Hepatocyte (in vitro differentiated cells): ENCODE measurements at regions not wholly inside any gene's neighbourhood (a gene's known extent, or its start where the extent isn't known, plus 50 kb on each side); places are given as distances from the start of the nearest gene placed in this dataset.

ENCODE experiments used
- CTCF ChIP-seq: fragments of 200-600 bp; sonication (generic); IDR thresholded peaks from 2 replicates; pipeline ENCODE4 v1.5.1; 2016; ENCODE audit warnings: antibody characterized with exemption, mild to moderate bottlenecking; ENCODE audit not compliant: poor library complexity
- EZH2 ChIP-seq: fragments of 200-600 bp; sonication (generic); IDR thresholded peaks from 2 replicates; pipeline ENCODE4 v1.6.1; 2016; ENCODE audit warnings: antibody characterized with exemption, mild to moderate bottlenecking, borderline replicate concordance
- EZH2phosphoT487 ChIP-seq: fragments of 200-600 bp; sonication (generic); IDR thresholded peaks from one replicate; pipeline ENCODE4 v1.6.1; 2018; ENCODE audit warnings: antibody characterized with exemption, mild to moderate bottlenecking, low read depth, moderate library complexity; ENCODE audit not compliant: unreplicated experiment, severe bottlenecking

- no peak for TF ChIP-seq CTCF
- no peak for TF ChIP-seq EZH2
- no peak for TF ChIP-seq EZH2phosphoT487
Measured at GRCh38 chr1:31517301-31517700, 59.0 kb upstream of the TINAGL1 start.
